ENCODE measurements at regions not wholly inside any gene's neighbourhood (a gene's known extent, or its start where the extent isn't known, plus 50 kb on each side); places are given as distances from the start of the nearest gene placed in this dataset.
"Not testable (repeated sequence)": the region's sequence is repeated elsewhere in the genome, so short reads cannot be mapped to it uniquely, and the experiment has no call there.

GRCh38 chr10:108561649-108562048 lies 1361.7 kb downstream of the XPNPEP1 start:
- no peak for DNase-seq (ENCODE audit: low read depth, low spot score)
- no peaks in the 10 kb centered on the region for H3K27me3 ChIP-seq (ENCODE audit: control insufficient read depth, insufficient read depth, low read length)
- TF ChIP-seq, protein P1, sequence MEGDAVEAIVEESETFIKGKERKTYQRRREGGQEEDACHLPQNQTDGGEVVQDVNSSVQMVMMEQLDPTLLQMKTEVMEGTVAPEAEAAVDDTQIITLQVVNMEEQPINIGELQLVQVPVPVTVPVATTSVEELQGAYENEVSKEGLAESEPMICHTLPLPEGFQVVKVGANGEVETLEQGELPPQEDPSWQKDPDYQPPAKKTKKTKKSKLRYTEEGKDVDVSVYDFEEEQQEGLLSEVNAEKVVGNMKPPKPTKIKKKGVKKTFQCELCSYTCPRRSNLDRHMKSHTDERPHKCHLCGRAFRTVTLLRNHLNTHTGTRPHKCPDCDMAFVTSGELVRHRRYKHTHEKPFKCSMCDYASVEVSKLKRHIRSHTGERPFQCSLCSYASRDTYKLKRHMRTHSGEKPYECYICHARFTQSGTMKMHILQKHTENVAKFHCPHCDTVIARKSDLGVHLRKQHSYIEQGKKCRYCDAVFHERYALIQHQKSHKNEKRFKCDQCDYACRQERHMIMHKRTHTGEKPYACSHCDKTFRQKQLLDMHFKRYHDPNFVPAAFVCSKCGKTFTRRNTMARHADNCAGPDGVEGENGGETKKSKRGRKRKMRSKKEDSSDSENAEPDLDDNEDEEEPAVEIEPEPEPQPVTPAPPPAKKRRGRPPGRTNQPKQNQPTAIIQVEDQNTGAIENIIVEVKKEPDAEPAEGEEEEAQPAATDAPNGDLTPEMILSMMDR (IDR thresholded peaks at IDR 0.05; ENCODE audit: low read depth, low read length), result no peak
- ChIA-PET CTCF (no interaction called here), POLR2A (no interaction called here)
- H3K4me3 ChIP-seq (ENCODE audit: low read depth, low read length), result no peak overlapping the region
- no peak overlapping the region for H3K27ac ChIP-seq (ENCODE audit: low read depth, low read length)
- H3K9me3 ChIP-seq (ENCODE audit: control insufficient read depth, insufficient read depth, low read length), result peaks cover 8% of the 10 kb centered on the region; the same call in 1 of the 2 replicates

GRCh38 chr10:108560488-108560887 lies 1362.8 kb downstream of the XPNPEP1 start:
- H3K27me3 ChIP-seq (ENCODE audit: control insufficient read depth, insufficient read depth, low read length), result no peaks in the 10 kb centered on the region
- DNase-seq (ENCODE audit: low read depth, low spot score), result no peak
- TF ChIP-seq, protein P1 (IDR thresholded peaks at IDR 0.05; ENCODE audit: low read depth, low read length), result no peak
- no peak overlapping the region for H3K27ac ChIP-seq (ENCODE audit: low read depth, low read length)
- CTCF ChIA-PET, result no interaction called here
- no peak overlapping the region for H3K4me3 ChIP-seq (ENCODE audit: low read depth, low read length)
- no peaks in the 10 kb centered on the region for H3K9me3 ChIP-seq (ENCODE audit: control insufficient read depth, insufficient read depth, low read length)
- POLR2A ChIA-PET, result no interaction called here

DNA sequence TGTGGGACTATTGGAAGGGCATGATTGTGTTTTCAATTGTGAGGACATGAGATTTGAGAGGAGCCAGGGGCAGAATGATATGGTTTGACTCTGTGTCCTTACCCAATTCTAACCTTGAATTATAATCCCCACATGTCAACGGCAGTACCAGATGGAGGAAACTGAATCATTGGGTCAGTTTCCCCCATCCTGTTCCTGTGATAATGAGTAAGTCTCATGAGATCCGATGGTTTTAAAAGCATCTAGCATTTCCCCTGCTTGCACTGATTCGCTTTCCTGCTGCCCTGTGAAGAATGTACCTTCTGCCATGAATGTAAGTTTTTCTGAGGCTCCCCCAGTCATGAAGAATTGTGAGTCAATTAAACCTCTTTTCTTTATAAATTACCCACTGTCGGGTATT lies 1367.1 kb downstream of the XPNPEP1 start:
- ChIA-PET POLR2A (no interaction called here), CTCF (no interaction called here)
- DNase-seq (ENCODE audit: low read depth, low spot score), result no peak
- H3K27ac ChIP-seq (ENCODE audit: low read depth, low read length), result no peak overlapping the region
- no peak overlapping the region for H3K4me3 ChIP-seq (ENCODE audit: low read depth, low read length)
- H3K9me3 ChIP-seq (ENCODE audit: control insufficient read depth, insufficient read depth, low read length), result no peaks in the 10 kb centered on the region
- no peaks in the 10 kb centered on the region for H3K27me3 ChIP-seq (ENCODE audit: control insufficient read depth, insufficient read depth, low read length)
- TF ChIP-seq, protein P1 (IDR thresholded peaks at IDR 0.05; ENCODE audit: low read depth, low read length), result no peak

GRCh38 chr10:108545921-108546320 lies 1377.4 kb downstream of the XPNPEP1 start:
- TF ChIP-seq, protein P1 (IDR thresholded peaks at IDR 0.05; ENCODE audit: low read depth, low read length), result no peak
- Histone ChIP-seq H3K4me3 (ENCODE audit: low read depth, low read length) (no peak overlapping the region), H3K27ac (ENCODE audit: low read depth, low read length) (no peak overlapping the region), H3K9me3 (ENCODE audit: control insufficient read depth, insufficient read depth, low read length) (peaks cover 3% of the 10 kb centered on the region; the same call in 1 of the 2 replicates), H3K27me3 (ENCODE audit: control insufficient read depth, insufficient read depth, low read length) (no peaks in the 10 kb centered on the region)
- DNase-seq (ENCODE audit: low read depth, low spot score), result no peak
- ChIA-PET POLR2A (no interaction called here), CTCF (no interaction called here)

DNA sequence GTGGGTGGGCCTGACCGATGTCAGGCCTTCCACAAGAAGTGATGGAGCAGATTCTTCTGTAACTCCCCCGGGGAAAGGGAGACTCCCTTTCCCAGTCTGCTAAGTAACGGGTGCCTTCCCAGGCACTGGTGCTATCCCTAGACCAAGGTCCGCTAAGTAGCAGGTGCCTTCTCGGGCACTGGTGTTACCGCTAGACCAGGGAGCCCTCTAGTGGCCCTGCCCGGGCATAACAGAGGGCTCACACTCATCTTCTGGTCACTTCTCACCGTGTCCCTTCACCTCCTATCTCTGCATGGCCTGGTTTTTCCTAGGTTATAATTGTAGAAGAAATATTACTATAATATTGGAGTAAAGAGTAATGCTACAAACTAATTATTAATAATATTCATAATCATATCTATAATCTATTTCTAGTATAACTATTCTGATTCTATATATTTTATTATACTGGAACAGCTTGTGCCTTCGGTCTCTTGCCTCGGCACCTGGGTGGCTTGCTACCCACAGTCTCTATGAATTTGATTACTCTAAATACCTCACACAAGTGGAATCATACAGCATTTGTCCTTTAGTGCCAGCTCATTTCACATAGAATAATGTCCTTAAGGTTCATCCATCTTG lies 1378.7 kb downstream of the XPNPEP1 start:
- CTCF ChIA-PET, result no interaction called here
- Histone ChIP-seq H3K27me3 (ENCODE audit: control insufficient read depth, insufficient read depth, low read length) (no peaks in the 10 kb centered on the region), H3K27ac (ENCODE audit: low read depth, low read length) (no peak overlapping the region), H3K9me3 (ENCODE audit: control insufficient read depth, insufficient read depth, low read length) (peaks cover 3% of the 10 kb centered on the region; the same call in 1 of the 2 replicates), H3K4me3 (ENCODE audit: low read depth, low read length) (no peak overlapping the region)
- POLR2A ChIA-PET, result no interaction called here
- DNase-seq (ENCODE audit: low read depth, low spot score), result no peak
- TF ChIP-seq, protein P1 (IDR thresholded peaks at IDR 0.05; ENCODE audit: low read depth, low read length), result peak; percentile 81

GRCh38 chr10:108533551-108533950 lies 1369.0 kb upstream of the SORCS1 start:
- CTCF ChIA-PET, result not testable (repeated sequence)

More at GRCh38 chr10:108533551-108533950, 1369.0 kb upstream of the SORCS1 start:
- H3K4me3 ChIP-seq (ENCODE audit: low read depth, low read length); H3K27me3 ChIP-seq (ENCODE audit: control insufficient read depth, insufficient read depth, low read length); DNase-seq (ENCODE audit: low read depth, low spot score); H3K9me3 ChIP-seq (ENCODE audit: control insufficient read depth, insufficient read depth, low read length); POLR2A ChIA-PET; H3K27ac ChIP-seq (ENCODE audit: low read depth, low read length): not testable (repeated sequence)
